HFFc6 (cell line): ENCODE measurements at regions not wholly inside any gene's neighbourhood (a gene's known extent, or its start where the extent isn't known, plus 50 kb on each side); places are given as distances from the start of the nearest gene placed in this dataset.

Experiments used
- DNase-seq: peaks from one replicate; pipeline ENCODE4 v3.0.0-alpha.2; 2018
- H3K27ac Mint-ChIP-seq: 2 replicates; pipeline ENCODE4 v1.8.0; 2020; ENCODE audit warnings: mild to moderate bottlenecking, mixed read lengths
- H3K27me3 Mint-ChIP-seq: 2 replicates; pipeline ENCODE4 v1.8.0; 2021; ENCODE audit warnings: mild to moderate bottlenecking, moderate library complexity, mixed read lengths; ENCODE audit not compliant: insufficient read depth
- H3K36me3 Mint-ChIP-seq: 2 replicates; pipeline ENCODE4 v1.8.0; 2021; ENCODE audit warnings: low read depth, mixed read lengths
- H3K4me1 Mint-ChIP-seq: 2 replicates; pipeline ENCODE4 v1.8.0; 2020; ENCODE audit warnings: low read depth, mixed read lengths
- H3K4me3 Mint-ChIP-seq: 2 replicates; pipeline ENCODE4 v1.8.0; 2020; ENCODE audit warnings: mild to moderate bottlenecking, moderate library complexity, mixed read lengths
- H3K9me3 Mint-ChIP-seq: 2 replicates; pipeline ENCODE4 v1.8.0; 2020; ENCODE audit warnings: mild to moderate bottlenecking, mixed read lengths
- CTCF ChIP-seq: fragments of 200-600 bp; sonication (generic); IDR thresholded peaks from 2 replicates; pipeline ENCODE4 v1.5.0; 2021; ENCODE audit warnings: antibody characterized with exemption, mild to moderate bottlenecking

GRCh38 chr11:134640536-134640935, 228.5 kb upstream of the B3GAT1 start:
- H3K27me3 Mint-ChIP-seq, result no peaks in the 10 kb centered on the region; the same call in 1 of the 2 replicates
- peaks cover 4% of the 10 kb centered on the region; the same call in 1 of the 2 replicates for H3K36me3 Mint-ChIP-seq
- DNase-seq, result no peak
- TF ChIP-seq CTCF, result no peak
- no peak overlapping the region for H3K27ac Mint-ChIP-seq
- H3K4me3 Mint-ChIP-seq, result no peak overlapping the region
- H3K4me1 Mint-ChIP-seq, result no peaks in the 10 kb centered on the region
- peaks cover 74% of the 10 kb centered on the region for H3K9me3 Mint-ChIP-seq

DNA sequence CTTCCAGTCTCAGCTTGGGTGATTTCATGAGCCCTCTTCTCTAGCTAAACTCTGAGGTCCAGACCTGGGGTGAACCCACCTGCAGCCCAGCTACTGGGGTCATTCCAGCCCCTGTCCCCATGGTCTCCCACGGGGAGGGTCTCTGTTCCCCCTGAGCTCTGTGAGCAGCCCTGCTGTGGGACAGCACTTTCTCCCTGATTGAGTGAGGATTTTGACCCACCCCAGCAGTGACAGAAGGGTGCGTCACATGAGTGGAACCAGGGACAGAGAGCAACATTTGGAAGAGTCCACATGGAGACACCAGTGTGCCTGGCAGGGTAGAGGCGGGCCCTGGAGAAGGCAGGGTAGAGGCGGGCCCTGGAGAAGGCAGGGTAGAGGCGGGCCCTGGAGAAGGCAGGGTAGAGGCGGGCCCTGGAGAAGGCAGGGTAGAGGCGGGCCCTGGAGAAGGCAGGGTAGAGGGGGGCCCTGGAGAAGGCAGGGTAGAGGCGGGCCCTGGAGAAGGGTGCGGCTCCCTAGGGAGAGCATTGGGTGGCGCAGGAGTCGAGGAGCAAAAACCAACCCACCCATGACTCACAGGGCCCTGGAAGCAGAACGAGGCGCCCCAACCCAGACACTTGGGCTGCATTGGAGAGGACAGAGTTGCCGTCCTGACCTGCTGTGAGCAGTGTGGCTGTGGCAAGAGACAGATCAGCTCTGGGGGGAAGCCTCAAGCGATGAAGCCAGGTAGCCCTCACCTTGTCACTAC, 227.7 kb upstream of the B3GAT1 start:
- Mint-ChIP-seq H3K9me3 (peaks cover 77% of the 10 kb centered on the region), H3K4me1 (no peaks in the 10 kb centered on the region), H3K36me3 (peaks cover 4% of the 10 kb centered on the region; the same call in 1 of the 2 replicates), H3K27me3 (peaks cover 2% of the 10 kb centered on the region; the same call in 1 of the 2 replicates), H3K4me3 (no peak overlapping the region), H3K27ac (no peak overlapping the region)
- DNase-seq, result no peak
- TF ChIP-seq CTCF, result no peak

GRCh38 chr11:134638796-134639430, 226.9 kb upstream of the B3GAT1 start:
- H3K27ac Mint-ChIP-seq, result no peak overlapping the region
- H3K9me3 Mint-ChIP-seq, result peaks cover 77% of the 10 kb centered on the region
- no peaks in the 10 kb centered on the region for H3K4me1 Mint-ChIP-seq
- TF ChIP-seq CTCF, result no peak
- H3K4me3 Mint-ChIP-seq, result no peak overlapping the region
- peaks cover 2% of the 10 kb centered on the region; the same call in 1 of the 2 replicates for H3K27me3 Mint-ChIP-seq
- H3K36me3 Mint-ChIP-seq, result peaks cover 4% of the 10 kb centered on the region; the same call in 1 of the 2 replicates
- no peak for DNase-seq

DNA sequence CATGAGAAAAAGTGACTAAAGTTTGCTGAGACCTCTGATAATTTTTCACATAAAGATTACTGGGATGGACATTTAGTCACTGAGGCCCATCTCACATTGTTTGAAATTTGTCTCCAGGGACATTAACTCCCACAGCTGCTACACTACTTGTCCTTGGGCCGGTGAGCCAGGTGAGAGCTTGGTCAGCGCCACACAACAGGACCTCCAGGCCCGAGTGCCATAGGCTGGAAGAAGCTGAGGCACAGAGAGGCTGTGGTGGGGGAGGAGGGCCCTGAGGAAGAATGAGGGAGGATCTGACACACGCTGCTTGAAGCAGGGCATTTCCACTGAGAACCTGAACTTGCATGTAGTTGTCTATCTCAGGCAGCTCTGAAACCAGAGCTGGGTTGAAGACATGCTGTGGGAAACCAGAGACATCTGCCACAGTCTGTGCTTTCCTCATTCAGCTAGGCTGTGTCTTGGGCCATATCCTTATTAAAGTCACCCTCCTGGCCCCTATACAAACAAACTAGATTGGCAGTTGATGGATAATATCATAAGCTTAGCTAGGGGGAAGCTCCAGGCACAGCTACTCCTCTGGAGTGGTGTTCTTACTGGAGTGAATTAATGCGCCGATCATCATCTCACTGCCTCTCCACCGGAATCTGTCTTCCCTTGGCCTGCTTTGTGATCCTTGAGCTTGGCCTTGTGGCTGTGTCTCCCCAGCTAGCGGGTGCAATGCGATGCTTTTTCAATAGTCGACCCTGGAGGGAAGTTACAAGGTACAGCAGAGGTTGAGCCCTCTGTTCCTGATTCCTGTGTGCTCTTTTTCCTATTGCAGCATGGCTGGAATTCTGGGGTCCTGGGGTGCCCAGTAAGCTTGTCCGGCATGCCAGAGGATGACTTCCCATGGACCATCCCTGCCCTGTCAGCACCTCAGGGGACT, 225.3 kb upstream of the B3GAT1 start:
- H3K36me3 Mint-ChIP-seq, result peaks cover 4% of the 10 kb centered on the region; the same call in 1 of the 2 replicates
- TF ChIP-seq CTCF, result no peak
- H3K9me3 Mint-ChIP-seq, result peaks cover 72% of the 10 kb centered on the region
- no peak overlapping the region for H3K4me3 Mint-ChIP-seq
- DNase-seq, result no peak
- no peak overlapping the region for H3K27ac Mint-ChIP-seq
- H3K27me3 Mint-ChIP-seq, result peaks cover 2% of the 10 kb centered on the region; the same call in 1 of the 2 replicates
- no peaks in the 10 kb centered on the region for H3K4me1 Mint-ChIP-seq

- H3K27ac Mint-ChIP-seq, result no peak overlapping the region
- H3K4me3 Mint-ChIP-seq, result no peak overlapping the region
- H3K4me1 Mint-ChIP-seq, result no peaks in the 10 kb centered on the region
- H3K27me3 Mint-ChIP-seq, result peaks cover 2% of the 10 kb centered on the region; the same call in 1 of the 2 replicates
- peaks cover 71% of the 10 kb centered on the region for H3K9me3 Mint-ChIP-seq
- no peak for TF ChIP-seq CTCF
- no peak for DNase-seq
- H3K36me3 Mint-ChIP-seq, result peaks cover 4% of the 10 kb centered on the region; the same call in 1 of the 2 replicates
Measured at GRCh38 chr11:134636071-134636470, 224.0 kb upstream of the B3GAT1 start.
